Natural killer cell (primary cell): ENCODE measurements at regions not wholly inside any gene's neighbourhood (a gene's known extent, or its start where the extent isn't known, plus 50 kb on each side); places are given as distances from the start of the nearest gene placed in this dataset.

Experiments
- ATAC-seq, 3 donors: fragments of 150-1000 bp in 2 of 3; fragments of 200-7000 bp in 1 of 3; cut with Tn5 transposase; 1 replicate in 1 of 3; 2 replicates in 2 of 3; pipeline ENCODE4 v1.10.0; 2021; ENCODE audit warnings: mild to moderate bottlenecking in 2 of 3, moderate library complexity in 2 of 3
- DNase-seq, 2 donors: peaks; one replicate each; pipeline versions ENCODE4 v3.0.0 to v3.0.0-alpha.2; 2013 to 2021; ENCODE audit warnings: mixed read lengths in 1 of 2
- H3K27ac ChIP-seq: one replicate; pipeline ENCODE4 v1.5.1; 2013; ENCODE audit warnings: mild to moderate bottlenecking, low read length
- H3K27me3 ChIP-seq: one replicate; pipeline ENCODE4 v1.6.1; 2013; ENCODE audit warnings: low read length; ENCODE audit not compliant: control insufficient read depth, insufficient read depth
- H3K36me3 ChIP-seq: one replicate; pipeline ENCODE4 v1.6.1; 2013; ENCODE audit warnings: low read length; ENCODE audit not compliant: control insufficient read depth, insufficient read depth
- H3K4me1 ChIP-seq: one replicate; pipeline ENCODE4 v1.6.1; 2013; ENCODE audit warnings: low read length; ENCODE audit not compliant: control insufficient read depth, insufficient read depth
- H3K4me3 ChIP-seq: one replicate; pipeline ENCODE4 v1.5.1; 2013; ENCODE audit warnings: low read length
- H3K9me3 ChIP-seq: one replicate; pipeline ENCODE4 v1.6.1; 2013; ENCODE audit warnings: low read length; ENCODE audit not compliant: control insufficient read depth, insufficient read depth
- H3K27ac Mint-ChIP-seq, 2 donors: one replicate each; pipeline ENCODE4 v1.8.0; 2022; ENCODE audit warnings: mild to moderate bottlenecking in 2 of 2, mixed read lengths in 2 of 2, moderate library complexity in 1 of 2
- H3K27me3 Mint-ChIP-seq, 2 donors: one replicate each; pipeline ENCODE4 v1.8.0; 2022; ENCODE audit warnings: low read depth in 2 of 2, mixed read lengths in 2 of 2
- H3K36me3 Mint-ChIP-seq: one replicate; pipeline ENCODE4 v1.8.0; 2022; ENCODE audit warnings: mixed read lengths
- H3K4me1 Mint-ChIP-seq, 2 donors: one replicate each; pipeline ENCODE4 v1.8.0; 2022; ENCODE audit warnings: mixed read lengths in 2 of 2
- H3K4me3 Mint-ChIP-seq: one replicate; pipeline ENCODE4 v1.8.0; 2022; ENCODE audit warnings: mild to moderate bottlenecking, moderate library complexity, mixed read lengths
- H3K9me3 Mint-ChIP-seq, 2 donors: one replicate each; pipeline ENCODE4 v1.8.0; 2022; ENCODE audit warnings: mixed read lengths in 2 of 2
- CTCF ChIP-seq: fragments of 200-600 bp; IDR thresholded peaks from one replicate; pipeline ENCODE4 v1.8.0; 2022; ENCODE audit warnings: antibody characterized with exemption
- WGBS: methylation state at CpG from one replicate; pipeline ENCODE4 v1.1.7; 2013; ENCODE audit warnings: missing lambda C conversion rate; ENCODE audit not compliant: insufficient coverage; 5-methylcytosine and 5-hydroxymethylcytosine counted together
- intact Hi-C: fragments of 100-400 bp; cut with micrococcal nuclease; formaldehyde crosslinking; loops from one replicate; pipeline ENCODE4 v1.14.2; 2022

GRCh38 chr2:195563857-195564512, 93.0 kb upstream of the SLC39A10 start:
- Mint-ChIP-seq H3K4me1 (peaks cover 35% of the 10 kb centered on the region in 2 donors), H3K27me3 (no peaks in the 10 kb centered on the region), H3K9me3 (no peaks in the 10 kb centered on the region), H3K27ac (no peak overlapping the region), H3K36me3 (no peaks in the 10 kb centered on the region), H3K4me3 (no peak overlapping the region)
- no peaks in the 10 kb centered on the region for H3K27me3 ChIP-seq
- peaks cover 43% of the 10 kb centered on the region for H3K4me1 ChIP-seq
- intact Hi-C loops, result no loop called here
- TF ChIP-seq CTCF, result no peak
- no peaks in the 10 kb centered on the region for H3K9me3 ChIP-seq
- WGBS, result 69% methylated on average over 9 of the region's 12 CpGs
- H3K36me3 ChIP-seq, result no peaks in the 10 kb centered on the region
- H3K27ac ChIP-seq, result peak overlapping the region; percentile 65
- no peak overlapping the region for H3K4me3 ChIP-seq
- DNase-seq (peak in 1 of 2 donors; percentile 49), ATAC-seq (peak in 1 of 3 donors; percentile 50)

GRCh38 chr2:195562570-195563566, 94.2 kb upstream of the SLC39A10 start:
- ATAC-seq (no peak), DNase-seq (peak in 1 of 2 donors; percentile 42)
- intact Hi-C loops, result no loop called here
- H3K27me3 Mint-ChIP-seq, result no peaks in the 10 kb centered on the region
- Histone ChIP-seq H3K4me1 (peaks cover 49% of the 10 kb centered on the region), H3K27me3 (no peaks in the 10 kb centered on the region), H3K4me3 (no peak overlapping the region), H3K27ac (peak overlapping the region; percentile 65), H3K9me3 (no peaks in the 10 kb centered on the region), H3K36me3 (no peaks in the 10 kb centered on the region)
- peaks cover 43% of the 10 kb centered on the region in 2 donors for H3K4me1 Mint-ChIP-seq
- peak overlapping the region; percentile 34 to 80 for H3K27ac Mint-ChIP-seq
- no peak for TF ChIP-seq CTCF
- 66% methylated on average over 14 of the region's 28 CpGs for WGBS
- no peaks in the 10 kb centered on the region for H3K36me3 Mint-ChIP-seq
- peak overlapping the region; percentile 11 for H3K4me3 Mint-ChIP-seq
- H3K9me3 Mint-ChIP-seq, result peaks cover 0 to 3% of the 10 kb centered on the region in 2 donors

GRCh38 chr2:195561116-195561921, 95.7 kb upstream of the SLC39A10 start:
- Histone ChIP-seq H3K4me1 (peaks cover 54% of the 10 kb centered on the region), H3K27ac (peak overlapping the region; percentile 58), H3K36me3 (no peaks in the 10 kb centered on the region), H3K9me3 (no peaks in the 10 kb centered on the region), H3K4me3 (no peak overlapping the region), H3K27me3 (no peaks in the 10 kb centered on the region)
- WGBS, result 79% methylated on average over 6 of the region's 6 CpGs
- no peak for TF ChIP-seq CTCF
- DNase-seq, result no peak
- peaks cover 0 to 3% of the 10 kb centered on the region in 2 donors for H3K9me3 Mint-ChIP-seq
- H3K36me3 Mint-ChIP-seq, result no peaks in the 10 kb centered on the region
- peak overlapping the region; percentile 34 to 80 for H3K27ac Mint-ChIP-seq
- no peaks in the 10 kb centered on the region for H3K27me3 Mint-ChIP-seq
- H3K4me1 Mint-ChIP-seq, result peaks cover 43% of the 10 kb centered on the region in 2 donors
- intact Hi-C loops, result no loop called here
- H3K4me3 Mint-ChIP-seq, result peak overlapping the region; percentile 54
- no peak for ATAC-seq
